ENCODE measurements at regions not wholly inside any gene's neighbourhood (a gene's known extent, or its start where the extent isn't known, plus 50 kb on each side); places are given as distances from the start of the nearest gene placed in this dataset.

GRCh38 chr2:51953931-51954330 is 922.0 kb upstream of the NRXN1 start:
- TF ChIP-seq CTCF (tag by site-specific recombination; IDR thresholded peaks at IDR 0.05), result no peak
- TF ChIP-seq ZNF792 (tag by site-specific recombination; IDR thresholded peaks at IDR 0.05), result no peak
- TF ChIP-seq, protein P1, sequence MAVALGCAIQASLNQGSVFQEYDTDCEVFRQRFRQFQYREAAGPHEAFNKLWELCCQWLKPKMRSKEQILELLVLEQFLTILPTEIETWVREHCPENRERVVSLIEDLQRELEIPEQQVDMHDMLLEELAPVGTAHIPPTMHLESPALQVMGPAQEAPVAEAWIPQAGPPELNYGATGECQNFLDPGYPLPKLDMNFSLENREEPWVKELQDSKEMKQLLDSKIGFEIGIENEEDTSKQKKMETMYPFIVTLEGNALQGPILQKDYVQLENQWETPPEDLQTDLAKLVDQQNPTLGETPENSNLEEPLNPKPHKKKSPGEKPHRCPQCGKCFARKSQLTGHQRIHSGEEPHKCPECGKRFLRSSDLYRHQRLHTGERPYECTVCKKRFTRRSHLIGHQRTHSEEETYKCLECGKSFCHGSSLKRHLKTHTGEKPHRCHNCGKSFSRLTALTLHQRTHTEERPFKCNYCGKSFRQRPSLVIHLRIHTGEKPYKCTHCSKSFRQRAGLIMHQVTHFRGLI (tag by site-specific recombination; IDR thresholded peaks at IDR 0.05), result no peak
